NT2/D1 (cell line): ENCODE measurements at regions not wholly inside any gene's neighbourhood (a gene's known extent, or its start where the extent isn't known, plus 50 kb on each side); places are given as distances from the start of the nearest gene placed in this dataset.

Experiments used
- SUZ12 ChIP-seq: IDR thresholded peaks from 2 replicates; pipeline ENCODE4 v1.6.1; 2011; ENCODE audit not compliant: insufficient read length, insufficient read depth; ENCODE audit errors: extremely low read depth
- YY1 ChIP-seq: IDR thresholded peaks from 2 replicates; pipeline ENCODE4 v1.6.1; 2011; ENCODE audit not compliant: insufficient read length, insufficient read depth
- ZNF274 ChIP-seq: IDR thresholded peaks from 2 replicates; pipeline ENCODE4 v1.6.1; 2011; ENCODE audit warnings: mild to moderate bottlenecking, low read depth, low read length

DNA sequence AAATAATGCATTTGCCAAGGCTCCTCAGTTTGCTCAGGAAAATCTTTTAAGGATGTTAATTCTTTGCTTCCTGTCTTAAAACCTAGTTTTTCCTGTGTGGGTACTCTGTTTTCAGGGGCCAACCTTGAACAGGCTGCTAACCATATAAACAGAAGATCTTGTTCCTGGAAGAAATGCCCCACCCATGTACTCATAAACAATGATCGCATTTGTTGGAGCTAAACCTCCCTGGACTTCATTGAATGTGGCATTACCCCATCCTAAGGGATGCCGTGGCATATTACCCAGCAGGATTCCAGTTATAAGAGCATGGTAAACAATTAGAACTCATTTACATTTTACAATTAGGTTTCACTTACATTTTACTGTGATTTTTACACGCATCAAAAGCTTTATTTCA, 436.0 kb downstream of the ZNF608 start:
- no peak for TF ChIP-seq ZNF274
- no peak for TF ChIP-seq YY1
- no peak for TF ChIP-seq SUZ12
